Tibial nerve (tissue), 3 donors: ENCODE measurements at regions not wholly inside any gene's neighbourhood (a gene's known extent, or its start where the extent isn't known, plus 50 kb on each side); places are given as distances from the start of the nearest gene placed in this dataset.

Experiments used
- CTCF ChIP-seq, 5 experiments: fragments of 200-600 bp in 3 of 5; fragments of 450-650 bp in 2 of 5; sonication (generic) in 3 of 5; IDR thresholded peaks; one replicate each; pipeline ENCODE4 v1.5.1; 2016 to 2019; ENCODE audit warnings: antibody characterized with exemption in 5 of 5, mild to moderate bottlenecking in 3 of 5, moderate library complexity in 2 of 5
- POLR2A ChIP-seq, 2 donors: fragments of 450-650 bp; IDR thresholded peaks; one replicate each; pipeline ENCODE4 v1.6.1; 2017; ENCODE audit warnings: antibody characterized with exemption in 2 of 2, mild to moderate bottlenecking in 2 of 2, moderate library complexity in 2 of 2

- no peak for TF ChIP-seq CTCF (IDR thresholded peaks at IDR 0.05)
- no peak for TF ChIP-seq POLR2A (IDR thresholded peaks at IDR 0.05)
Observed at GRCh38 chr3:15969874-15970640, 172.3 kb upstream of the ANKRD28 start.
